Fibroblast of lung (primary cell): ENCODE measurements at regions not wholly inside any gene's neighbourhood (a gene's known extent, or its start where the extent isn't known, plus 50 kb on each side); places are given as distances from the start of the nearest gene placed in this dataset.
"Not testable (repeated sequence)": the region's sequence is repeated elsewhere in the genome, so short reads cannot be mapped to it uniquely, and the experiment has no call there.

Experiments
- EZH2 ChIP-seq: IDR thresholded peaks from 2 replicates; pipeline ENCODE4 v1.5.1; 2012; ENCODE audit warnings: low read length, control low read depth, mild to moderate bottlenecking; ENCODE audit errors: missing control alignments
- TF ChIP-seq, protein P1 (sequence below), 2 donors: IDR thresholded peaks in 1 of 2; conservative IDR thresholded peaks in 1 of 2; 1 replicate in 1 of 2; 2 replicates in 1 of 2; pipeline ENCODE4 v1.5.1; 2011 to 2012; ENCODE audit warnings: low read length in 2 of 2, control low read depth in 1 of 2, inconsistent platforms in 1 of 2, low read depth in 1 of 2, mild to moderate bottlenecking in 1 of 2

GRCh38 chr1:148686735-148687134, 61.8 kb upstream of the NUDT4B start:
- TF ChIP-seq, protein P1, sequence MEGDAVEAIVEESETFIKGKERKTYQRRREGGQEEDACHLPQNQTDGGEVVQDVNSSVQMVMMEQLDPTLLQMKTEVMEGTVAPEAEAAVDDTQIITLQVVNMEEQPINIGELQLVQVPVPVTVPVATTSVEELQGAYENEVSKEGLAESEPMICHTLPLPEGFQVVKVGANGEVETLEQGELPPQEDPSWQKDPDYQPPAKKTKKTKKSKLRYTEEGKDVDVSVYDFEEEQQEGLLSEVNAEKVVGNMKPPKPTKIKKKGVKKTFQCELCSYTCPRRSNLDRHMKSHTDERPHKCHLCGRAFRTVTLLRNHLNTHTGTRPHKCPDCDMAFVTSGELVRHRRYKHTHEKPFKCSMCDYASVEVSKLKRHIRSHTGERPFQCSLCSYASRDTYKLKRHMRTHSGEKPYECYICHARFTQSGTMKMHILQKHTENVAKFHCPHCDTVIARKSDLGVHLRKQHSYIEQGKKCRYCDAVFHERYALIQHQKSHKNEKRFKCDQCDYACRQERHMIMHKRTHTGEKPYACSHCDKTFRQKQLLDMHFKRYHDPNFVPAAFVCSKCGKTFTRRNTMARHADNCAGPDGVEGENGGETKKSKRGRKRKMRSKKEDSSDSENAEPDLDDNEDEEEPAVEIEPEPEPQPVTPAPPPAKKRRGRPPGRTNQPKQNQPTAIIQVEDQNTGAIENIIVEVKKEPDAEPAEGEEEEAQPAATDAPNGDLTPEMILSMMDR (conservative IDR thresholded peaks at IDR 0.05 in 1 of 2, IDR thresholded peaks at IDR 0.05 in 1 of 2; ENCODE audit: low read depth in 1 of 2, low read length in 2 of 2): not testable (repeated sequence)
- not testable (repeated sequence) for TF ChIP-seq EZH2
